Left lobe of liver (tissue), 2 donors: ENCODE measurements at regions not wholly inside any gene's neighbourhood (a gene's known extent, or its start where the extent isn't known, plus 50 kb on each side); places are given as distances from the start of the nearest gene placed in this dataset.

Experiments
- ATAC-seq: fragments of 200-7000 bp; cut with Tn5 transposase; one replicate; pipeline ENCODE4 v1.9.1; 2020; ENCODE audit warnings: mild to moderate bottlenecking, moderate library complexity
- DNase-seq: peaks from one replicate; pipeline ENCODE4 v3.0.0-alpha.2; 2020; ENCODE audit warnings: low spot score
- donor health status: DM: no; HTN: no; CAD: no; lungs with moderate emphysema.
- donor health status: DM: no; HTN: yes; CAD: no.

DNA sequence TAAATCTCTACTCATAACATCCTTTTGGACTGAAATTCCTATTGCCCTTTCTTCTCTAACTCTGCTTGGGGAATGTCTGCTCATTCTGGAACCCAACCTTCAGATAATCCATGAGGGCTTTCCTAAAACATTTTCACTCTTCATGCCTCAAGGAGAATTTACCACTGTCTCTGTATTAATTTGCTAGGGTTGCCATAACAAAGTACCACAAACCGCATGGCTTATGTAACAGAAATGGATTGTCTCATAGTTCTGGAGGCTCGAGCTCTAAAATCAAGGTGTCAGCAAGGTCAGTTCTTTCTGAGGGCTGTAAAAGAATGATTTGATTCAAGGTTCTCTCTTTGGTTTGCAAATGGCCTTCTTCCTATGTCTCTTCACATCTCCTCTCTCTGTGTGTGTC, 209.7 kb downstream of the LACC1 start:
- DNase-seq (no peak), ATAC-seq (no peak)

DNA sequence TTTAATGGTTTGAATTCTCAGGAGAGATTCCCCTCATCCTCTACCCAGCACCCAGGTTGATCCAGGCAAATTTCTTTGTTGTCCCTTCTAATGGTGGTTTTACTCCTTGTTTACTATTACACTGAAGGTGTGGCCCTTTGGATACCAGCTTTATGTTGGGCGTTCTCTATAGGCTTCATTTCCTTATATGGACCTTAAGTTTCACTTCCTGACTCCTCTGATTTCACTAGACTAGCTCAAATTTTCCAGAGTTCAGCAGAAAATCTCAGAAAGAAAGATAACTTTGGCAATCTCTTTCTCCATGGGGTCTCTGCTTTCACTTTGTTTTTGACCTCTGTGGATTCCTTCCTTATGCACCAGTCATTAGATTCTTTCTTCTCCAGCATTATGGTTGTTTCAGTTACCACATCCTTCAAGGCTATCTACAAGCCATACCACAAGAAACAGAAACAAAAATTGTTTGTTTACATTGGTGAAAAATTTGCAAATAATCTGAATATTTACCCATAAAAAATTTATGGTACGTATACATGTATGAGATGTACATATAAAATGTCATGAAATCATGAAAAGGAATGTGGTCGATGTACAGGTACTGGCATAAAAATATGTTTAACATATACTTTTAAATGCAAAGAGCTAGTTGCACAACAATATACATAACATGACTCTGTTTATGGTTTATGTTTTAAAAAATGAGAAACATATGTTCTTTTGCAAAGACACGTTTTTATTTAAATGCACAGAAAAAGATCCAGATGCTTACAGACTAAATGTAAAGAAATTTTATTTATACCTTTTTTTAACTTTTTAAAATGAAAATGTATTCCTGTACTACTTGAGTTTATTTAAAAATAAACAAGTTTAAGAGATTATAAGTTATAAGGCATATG, 212.6 kb downstream of the LACC1 start:
- ATAC-seq (no peak), DNase-seq (no peak)

DNA sequence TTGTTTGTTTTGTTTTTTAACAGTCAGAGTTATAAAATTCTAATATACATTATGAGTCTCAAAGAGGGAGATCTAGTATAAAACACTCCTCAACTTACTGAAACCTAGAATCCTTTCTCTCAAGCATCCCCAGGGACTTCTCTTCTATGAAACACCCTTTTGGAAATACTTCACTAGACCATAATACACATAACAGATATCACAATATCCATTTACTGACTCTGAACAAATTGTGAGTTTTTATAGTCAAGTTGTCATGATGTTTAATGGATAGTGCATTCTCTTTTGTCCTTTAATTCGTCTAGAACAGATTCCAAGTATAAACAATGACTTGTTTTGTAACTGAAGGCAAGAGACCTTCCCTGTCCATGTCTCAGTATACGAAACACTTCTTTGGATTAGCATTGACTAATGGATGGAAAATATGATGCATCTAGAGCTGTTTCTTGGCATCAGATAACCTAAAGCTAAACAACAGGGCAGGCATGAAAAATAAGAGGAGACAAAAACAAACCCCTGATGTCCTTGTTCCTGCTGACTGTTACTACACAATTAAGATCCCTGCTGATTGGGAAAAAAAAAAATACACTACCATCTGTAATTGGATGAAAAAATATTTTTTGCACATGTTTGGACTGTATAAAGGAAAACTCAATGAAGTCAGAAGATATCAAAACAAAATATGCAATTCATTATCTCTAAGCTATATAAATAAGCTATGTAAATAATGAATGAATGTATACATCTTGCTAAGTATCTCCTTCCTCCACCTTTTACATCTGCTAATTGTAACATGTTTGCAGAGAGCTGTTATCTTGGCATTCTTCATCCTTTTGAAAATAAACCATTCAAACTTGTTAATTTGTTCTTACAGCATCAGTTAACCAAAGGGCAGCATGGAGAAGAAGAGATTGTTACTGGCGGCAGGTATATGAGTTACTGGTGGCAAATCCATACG, 214.2 kb downstream of the LACC1 start:
- ATAC-seq: no peak
- DNase-seq: no peak

DNA sequence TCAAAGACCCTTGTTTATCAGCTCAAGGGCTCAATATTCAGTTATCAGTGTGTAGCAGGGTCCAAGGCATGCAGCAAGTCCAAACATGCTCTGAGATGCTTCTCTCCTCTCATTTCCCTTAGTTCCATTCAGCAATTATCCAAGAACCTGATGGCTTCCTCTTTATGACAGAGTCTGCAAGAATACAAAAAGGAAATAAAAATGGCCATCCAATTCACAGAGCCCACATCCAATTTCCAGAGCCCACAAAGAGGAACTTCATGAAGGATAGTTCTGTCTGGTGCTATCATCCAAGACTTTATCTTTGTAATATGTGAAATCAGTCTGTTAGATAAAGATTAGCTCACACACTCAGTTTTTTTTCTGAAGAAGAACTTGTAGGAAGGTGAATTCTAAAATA, 217.2 kb downstream of the LACC1 start:
- ATAC-seq (no peak), DNase-seq (no peak)

DNA sequence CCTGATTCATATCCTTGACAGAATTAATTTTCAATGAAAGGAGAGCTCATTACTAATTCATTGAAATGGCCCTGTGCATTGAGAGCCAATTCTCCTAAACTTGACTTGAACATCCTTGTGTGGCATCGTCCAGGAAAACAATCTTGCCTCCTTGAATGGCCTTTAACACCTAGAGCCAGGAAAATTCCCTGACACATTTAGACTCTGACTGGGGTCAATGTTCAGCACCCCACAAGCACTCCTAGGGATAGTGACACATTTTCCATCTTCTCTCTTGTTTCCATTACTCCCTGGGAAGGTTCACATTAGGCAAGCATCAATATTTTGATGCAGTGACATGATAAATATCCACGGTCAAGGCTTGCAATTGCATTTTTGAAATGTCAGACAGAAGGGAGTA, 218.9 kb downstream of the LACC1 start:
- no peak for ATAC-seq
- no peak for DNase-seq

DNA sequence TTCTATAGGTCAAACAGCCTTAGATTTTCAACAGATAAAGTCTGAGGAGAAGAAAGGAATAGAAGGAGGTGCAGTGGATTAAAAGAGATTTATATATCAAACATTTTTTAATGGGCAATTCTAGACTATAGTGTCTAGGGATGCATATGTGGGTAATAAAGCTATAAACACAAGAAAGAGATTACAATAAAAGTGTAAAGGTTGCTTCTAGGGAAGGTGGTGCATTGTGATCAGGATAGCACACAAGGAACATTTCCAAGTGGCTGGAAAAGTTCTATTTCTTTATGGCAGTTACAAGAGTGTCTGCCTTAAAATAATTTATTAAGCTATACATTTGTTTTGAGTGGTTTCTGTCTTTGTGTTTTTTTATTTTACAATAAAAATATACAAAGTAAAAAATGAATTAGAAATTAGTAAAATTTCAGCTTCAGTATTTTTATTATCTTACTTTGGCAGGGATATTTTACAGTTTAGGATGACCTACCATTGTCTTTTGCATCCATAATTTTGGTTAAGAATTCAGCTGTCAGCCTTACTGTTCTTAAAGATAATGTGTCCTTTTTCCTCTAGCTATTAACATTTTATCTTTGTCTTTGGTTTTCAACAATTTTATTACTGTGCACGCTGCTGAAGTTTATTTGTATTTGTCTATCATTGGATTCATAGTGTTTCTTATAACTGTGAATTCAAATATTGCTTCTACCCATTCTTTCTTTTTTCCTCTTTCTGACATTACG, 221.8 kb downstream of the LACC1 start:
- DNase-seq (no peak), ATAC-seq (no peak)

DNA sequence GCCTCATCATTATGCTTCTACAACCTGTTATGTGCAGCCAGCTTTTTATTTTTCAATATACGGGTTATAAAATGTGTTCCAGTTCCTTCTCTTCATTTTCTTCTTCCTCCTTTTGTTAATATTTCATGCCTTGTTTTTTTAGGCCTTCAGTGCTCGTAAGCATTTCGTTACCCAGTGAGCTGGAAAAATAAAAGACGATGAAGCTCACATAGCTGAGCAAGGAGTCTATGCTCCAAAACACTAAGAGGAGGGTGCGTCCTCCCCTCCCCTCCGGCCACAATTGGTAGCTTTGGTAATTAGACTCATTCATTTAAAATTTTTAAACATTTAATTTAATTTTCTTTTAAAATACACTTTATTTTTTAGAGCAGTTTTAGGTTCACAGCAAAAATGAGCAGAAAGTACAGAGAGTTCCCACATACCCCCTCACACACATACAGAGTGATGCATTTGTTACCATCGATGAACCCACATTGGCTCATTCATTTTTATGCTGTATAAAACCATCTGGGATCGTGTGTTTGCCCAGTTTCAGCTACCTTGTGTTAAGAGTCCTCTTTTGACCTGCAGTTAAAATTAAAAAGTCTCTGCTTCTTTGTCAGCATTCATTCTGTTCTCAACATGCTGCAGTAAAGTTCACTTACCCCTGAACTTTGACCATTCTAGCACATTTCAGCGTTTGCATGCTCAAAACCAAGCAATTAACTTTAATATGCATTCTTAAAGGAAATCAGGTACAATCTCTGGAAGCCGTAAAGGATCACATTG, 223.9 kb downstream of the LACC1 start:
- no peak for DNase-seq
- peak; percentile 31 for ATAC-seq

DNA sequence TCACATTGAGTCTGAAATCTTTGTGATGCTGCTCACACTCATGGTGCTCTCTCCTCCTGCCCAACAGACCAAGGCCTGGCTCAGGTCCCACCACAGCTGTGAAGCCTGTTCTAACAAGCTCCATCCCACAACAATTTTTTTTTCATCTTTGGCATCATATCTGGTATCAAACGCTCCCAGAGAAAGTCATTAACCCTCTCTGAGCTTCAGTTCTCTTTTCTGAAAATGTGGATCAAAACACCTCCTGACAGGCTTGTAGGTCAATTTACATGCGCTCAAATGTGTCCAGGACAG, 224.4 kb downstream of the LACC1 start:
- ATAC-seq: peak; percentile 1

DNA sequence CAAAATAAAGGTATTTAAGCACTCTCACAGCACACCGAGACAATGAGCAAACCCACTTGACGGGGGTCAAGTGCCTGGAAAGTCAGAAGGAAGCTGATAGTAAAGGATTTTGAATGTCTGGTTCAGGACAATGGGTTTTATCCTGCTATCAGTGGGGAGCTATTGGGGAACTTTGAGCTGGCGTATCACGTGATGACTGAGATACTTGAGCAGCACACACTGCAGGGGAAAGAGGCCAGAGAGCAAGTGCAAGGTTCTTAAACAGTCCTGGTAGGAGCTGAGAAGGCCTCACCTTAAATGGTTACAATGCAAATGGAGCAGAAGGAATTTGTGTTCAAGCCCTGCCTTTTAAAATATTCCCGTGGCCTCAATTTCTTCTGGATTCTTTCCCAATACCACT, 225.3 kb downstream of the LACC1 start:
- no peak for DNase-seq
- ATAC-seq: no peak

More for the DNA sequence above, 224.4 kb downstream of the LACC1 start:
- peak; percentile 50 for DNase-seq

DNA sequence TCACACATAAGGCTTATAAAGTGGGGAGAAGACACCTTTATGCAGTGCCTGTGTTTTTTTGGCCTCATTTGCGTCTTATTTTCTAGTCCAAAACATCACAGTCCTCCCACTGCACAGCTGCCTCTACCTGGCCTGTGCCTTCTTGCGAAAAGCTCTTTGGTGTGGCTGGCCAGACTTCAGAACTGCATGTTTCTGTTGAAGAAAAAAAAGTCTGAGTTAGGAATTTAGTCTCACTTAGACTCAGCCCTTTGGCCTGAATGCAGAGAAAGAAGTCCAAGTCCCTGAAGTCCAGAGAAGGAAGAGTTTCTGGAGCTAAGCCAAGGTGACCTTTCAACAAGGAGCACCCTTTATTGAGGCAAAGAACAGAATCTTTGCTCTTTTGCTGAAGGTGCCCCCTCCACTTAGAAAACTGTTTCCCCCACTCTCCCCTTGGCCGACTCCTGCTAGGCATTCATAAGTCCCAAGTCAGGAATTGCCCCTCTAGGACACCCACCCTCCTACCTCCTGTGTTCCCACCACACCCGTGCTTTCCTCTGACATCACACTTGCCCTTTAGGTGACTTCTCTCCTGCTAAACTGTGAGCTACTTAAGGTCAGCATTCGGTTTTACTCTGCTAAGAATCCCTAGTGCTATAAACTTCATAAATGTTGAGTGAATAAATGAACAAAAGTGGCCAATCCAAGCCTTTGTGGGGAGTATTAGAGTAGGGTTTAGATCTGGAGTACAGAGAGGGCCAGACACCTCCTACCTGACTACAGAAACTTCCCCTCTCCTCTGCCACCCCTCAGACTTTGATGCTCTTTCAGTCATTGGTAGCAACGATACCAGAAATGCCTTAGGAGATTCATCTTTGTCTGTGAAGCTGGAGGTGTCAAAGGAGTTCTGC, 226.8 kb downstream of the LACC1 start:
- no peak for ATAC-seq
- no peak for DNase-seq

DNA sequence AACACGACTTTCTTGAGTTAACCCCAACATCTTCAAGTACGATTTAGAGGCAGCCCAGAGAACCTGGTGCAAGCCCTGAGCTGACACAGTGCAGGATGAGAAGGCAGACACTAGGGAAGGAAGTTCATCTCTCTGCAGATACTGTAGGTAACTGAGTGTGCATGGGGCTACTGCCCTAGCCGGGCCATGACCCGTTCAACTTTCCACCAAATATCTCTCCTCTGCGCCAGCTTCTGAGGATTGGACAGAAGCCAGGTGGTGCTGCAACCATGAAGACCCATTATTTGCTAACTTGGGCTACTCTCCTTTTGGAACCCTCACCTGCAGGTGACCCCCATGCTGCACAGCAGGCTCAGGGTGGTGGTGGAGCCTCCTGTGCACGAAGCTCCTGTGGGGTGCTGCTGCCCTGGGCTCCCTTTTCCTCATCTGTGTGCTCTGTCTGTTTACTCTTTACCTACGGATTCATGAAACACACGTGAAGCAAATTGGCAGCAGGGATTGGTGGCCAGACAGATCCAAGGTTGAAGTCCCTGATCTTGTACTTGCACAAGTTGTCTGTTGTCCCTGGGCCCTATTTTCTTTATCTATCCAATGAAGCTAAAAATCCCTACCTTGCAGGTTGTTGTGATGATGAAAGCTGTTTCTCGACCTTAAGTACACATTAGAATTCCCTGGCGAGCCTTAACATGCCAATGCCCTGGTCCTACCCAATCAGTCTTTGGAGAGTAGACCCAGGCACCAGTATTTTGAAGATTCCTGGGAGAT, 227.8 kb downstream of the LACC1 start:
- peak; percentile 81 for DNase-seq

DNA sequence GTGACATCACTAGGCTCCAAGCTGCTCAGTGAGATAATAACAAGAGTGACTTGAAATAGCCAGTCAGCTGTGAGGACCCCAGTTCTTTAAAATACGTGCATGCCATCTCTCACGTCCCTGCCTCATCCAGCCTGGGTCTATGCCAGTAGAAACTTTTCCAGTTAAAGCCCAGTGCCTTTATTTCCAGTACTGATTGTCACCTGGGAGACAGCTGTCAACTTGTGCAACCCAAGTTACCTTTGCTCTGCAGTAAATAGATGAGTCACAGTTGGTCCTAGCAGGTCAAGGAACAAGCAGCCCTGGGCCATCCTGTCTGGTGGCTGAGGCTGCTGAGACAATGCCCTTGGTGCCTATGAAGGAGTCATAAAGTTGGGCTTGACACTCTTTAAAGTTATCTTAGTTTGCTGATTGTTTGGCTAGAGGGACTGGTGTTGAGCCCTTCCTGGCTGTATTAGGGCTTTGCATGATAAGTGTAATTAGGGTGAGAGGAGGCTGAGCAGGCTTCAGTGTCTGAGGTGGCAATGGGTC, 228.7 kb downstream of the LACC1 start:
- DNase-seq (peak; percentile 87), ATAC-seq (peak; percentile 70)

More for the DNA sequence above, 227.8 kb downstream of the LACC1 start:
- peak; percentile 74 for ATAC-seq

DNA sequence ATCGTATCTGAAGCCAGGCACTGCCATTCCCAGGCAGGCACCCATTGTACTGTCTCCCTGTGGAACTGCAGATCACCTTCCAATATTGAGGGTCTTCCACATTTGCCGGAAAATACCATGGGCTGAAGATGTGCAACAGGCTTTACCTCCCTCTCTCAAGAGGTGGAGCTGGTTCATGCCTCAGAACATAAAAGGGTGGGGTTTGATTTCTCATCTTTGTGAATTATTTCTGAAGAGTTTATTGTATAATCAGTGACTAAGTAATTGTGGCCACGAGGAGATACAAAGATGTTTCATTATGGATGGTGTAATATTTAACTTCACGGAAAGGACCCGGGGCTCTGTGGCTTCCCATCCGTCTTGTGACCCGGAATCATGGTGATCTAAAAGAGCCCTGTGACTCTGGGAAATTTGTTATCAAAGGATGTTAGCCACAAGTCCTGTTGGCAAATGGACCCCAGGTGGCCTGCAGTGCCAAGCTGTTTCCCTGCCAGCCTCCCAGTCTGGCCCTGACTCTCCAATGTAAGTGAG, 230.5 kb downstream of the LACC1 start:
- DNase-seq: no peak
- ATAC-seq: no peak

DNA sequence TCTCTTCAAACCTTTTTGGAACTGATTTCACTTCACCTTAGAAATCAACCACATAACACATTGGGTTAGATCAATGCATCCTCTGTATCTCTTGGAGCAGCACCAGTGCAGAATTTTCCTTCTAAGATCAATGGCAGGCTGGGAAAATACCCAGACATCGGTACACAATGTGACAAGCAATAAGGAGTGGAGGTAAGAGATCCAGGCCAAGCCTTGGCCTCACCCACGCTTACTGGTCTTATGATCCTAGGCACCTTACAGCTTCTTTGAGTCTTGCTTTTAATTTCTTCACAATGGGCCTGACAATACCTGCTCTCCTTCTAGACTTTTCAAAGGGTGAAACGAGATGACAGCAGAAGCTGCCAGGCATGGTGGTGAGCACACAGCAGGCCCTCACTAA, 232.0 kb downstream of the LACC1 start:
- ATAC-seq: no peak
- DNase-seq: no peak

DNA sequence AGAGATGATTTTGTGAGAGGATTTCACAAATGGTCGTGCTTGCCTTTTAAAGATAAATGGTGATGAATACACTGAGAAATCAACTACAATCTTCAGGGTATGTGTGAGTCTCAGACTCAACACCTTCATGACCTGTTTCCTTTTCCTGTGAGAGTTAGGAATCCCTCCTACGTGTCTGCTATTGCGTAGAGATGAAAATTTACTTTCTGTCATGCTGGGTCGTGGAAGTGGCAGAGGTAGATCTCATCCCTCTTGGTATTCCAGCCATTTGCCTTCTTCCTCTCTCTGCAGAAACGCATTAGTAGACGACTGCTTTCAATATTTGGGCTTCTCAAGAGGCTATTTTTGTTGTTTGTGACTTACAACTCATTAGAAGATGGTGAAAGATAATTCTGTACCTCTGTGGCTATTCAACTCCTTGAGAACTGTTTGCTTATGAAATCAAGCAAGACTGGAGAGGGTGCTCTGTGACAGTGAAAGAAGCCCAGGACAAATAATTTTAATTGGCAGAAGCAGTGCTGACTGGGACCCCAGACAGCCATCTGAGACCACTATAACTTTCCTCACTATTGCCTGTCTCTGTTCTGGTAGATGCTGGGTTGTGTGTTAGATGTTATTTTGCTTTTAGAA, 233.1 kb downstream of the LACC1 start:
- DNase-seq (no peak), ATAC-seq (no peak)

DNA sequence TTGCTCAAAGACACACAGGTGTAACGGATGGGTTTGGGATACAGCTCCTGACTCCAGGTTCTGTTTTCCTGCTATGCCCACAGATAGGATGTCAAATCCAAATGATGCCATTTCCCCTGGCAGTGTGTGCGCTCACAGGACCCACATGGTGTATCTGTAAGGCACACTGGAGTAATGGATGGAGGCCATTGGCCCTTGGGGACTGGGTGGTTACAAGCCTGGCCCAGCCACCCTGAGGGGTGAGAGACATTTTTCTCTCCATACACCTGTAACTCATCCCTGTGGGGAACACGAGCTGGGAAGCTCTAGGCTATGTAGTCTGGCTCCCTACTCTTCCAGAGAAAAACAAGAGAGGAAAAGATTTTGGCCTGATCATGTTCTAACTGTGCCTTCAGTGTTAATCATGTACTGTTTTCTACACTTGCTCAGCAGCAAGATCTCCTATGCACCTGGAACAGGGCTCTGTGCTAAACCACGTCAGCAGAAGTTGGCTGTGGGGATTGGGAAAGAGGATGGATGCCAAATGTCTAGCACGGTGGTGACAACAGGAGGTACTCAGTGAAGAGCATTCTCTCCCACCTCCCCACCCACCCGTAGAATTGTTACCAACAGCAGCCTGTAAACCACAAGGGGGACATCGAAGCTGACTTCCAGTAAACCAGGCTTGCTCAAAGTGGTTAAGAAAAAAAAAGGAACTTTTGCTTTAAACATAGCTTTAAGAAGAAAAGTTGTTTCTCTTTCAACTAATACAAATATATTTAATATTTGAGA, 237.0 kb downstream of the LACC1 start:
- peak; percentile 53 for DNase-seq

DNA sequence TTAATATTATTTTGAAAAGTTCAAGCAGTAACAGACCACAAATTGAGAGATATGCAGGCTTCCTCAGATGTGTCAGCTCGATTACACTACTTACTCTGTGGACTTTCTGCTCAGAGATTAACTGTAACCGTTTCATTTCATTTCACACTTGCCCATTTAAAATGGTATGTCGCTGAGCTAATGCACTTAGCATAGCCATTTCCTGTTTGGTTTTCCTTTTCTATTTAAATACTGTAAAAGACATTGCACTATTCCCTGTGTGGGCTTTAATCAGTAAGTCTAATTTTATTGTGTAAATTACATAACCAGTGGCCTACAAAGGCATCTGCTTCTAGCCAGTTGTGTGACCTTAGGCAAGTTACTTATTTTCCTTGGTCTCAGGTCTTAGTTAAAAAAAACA, 237.6 kb downstream of the LACC1 start:
- ATAC-seq (peak; percentile 76), DNase-seq (no peak)

More for the DNA sequence above, 237.0 kb downstream of the LACC1 start:
- ATAC-seq: peak; percentile 89
